Heart left ventricle (tissue), 16 donors: ENCODE measurements at regions not wholly inside any gene's neighbourhood (a gene's known extent, or its start where the extent isn't known, plus 50 kb on each side); places are given as distances from the start of the nearest gene placed in this dataset.
"Not testable (repeated sequence)": the region's sequence is repeated elsewhere in the genome, so short reads cannot be mapped to it uniquely, and the experiment has no call there.

ENCODE experiments used
- ATAC-seq, 4 donors: fragments of 200-7000 bp; cut with Tn5 transposase; one replicate each; pipeline ENCODE4 v1.9.1; 2020 to 2022; ENCODE audit warnings: moderate library complexity in 4 of 4, mild to moderate bottlenecking in 3 of 4, moderate number of reproducible peaks in 1 of 4
- DNase-seq, 5 donors: peaks; one replicate each; pipeline ENCODE4 v3.0.0-alpha.2; 2020
- H3K27ac ChIP-seq, 12 donors: fragments of 200-600 bp; sonication (generic) in 4 of 12; one replicate each; pipeline versions ENCODE4 v1.5.0 to v1.8.0; 2016 to 2022; ENCODE audit warnings: mild to moderate bottlenecking in 2 of 12
- H3K27me3 ChIP-seq, 9 donors: fragments of 200-600 bp; sonication (generic) in 2 of 9; one replicate each; pipeline versions ENCODE4 v1.5.1 to v1.8.0; 2016 to 2022; ENCODE audit warnings: mild to moderate bottlenecking in 3 of 9
- H3K36me3 ChIP-seq, 9 donors: fragments of 200-600 bp; sonication (generic) in 2 of 9; one replicate each; pipeline versions ENCODE4 v1.5.0 to v1.8.0; 2018 to 2022; ENCODE audit warnings: mild to moderate bottlenecking in 2 of 9
- H3K4me1 ChIP-seq, 12 donors: fragments of 200-600 bp; sonication (generic) in 4 of 12; one replicate each; pipeline versions ENCODE4 v1.5.0 to v1.8.0; 2016 to 2022; ENCODE audit warnings: mild to moderate bottlenecking in 3 of 12
- H3K4me3 ChIP-seq, 12 donors: fragments of 200-600 bp; sonication (generic) in 4 of 12; one replicate each; pipeline versions ENCODE4 v1.5.0 to v1.8.0; 2017 to 2022; ENCODE audit warnings: mild to moderate bottlenecking in 9 of 12, moderate library complexity in 4 of 12
- H3K9me3 ChIP-seq, 12 donors: fragments of 200-600 bp; sonication (generic) in 4 of 12; one replicate each; pipeline versions ENCODE4 v1.5.0 to v1.8.0; 2016 to 2022; ENCODE audit warnings: mild to moderate bottlenecking in 1 of 12
- POLR2A ChIP-seq, 2 donors: fragments of 450-650 bp; IDR thresholded peaks; one replicate each; pipeline ENCODE4 v1.6.1; 2017; ENCODE audit warnings: antibody characterized with exemption in 2 of 2, mild to moderate bottlenecking in 2 of 2, moderate library complexity in 2 of 2
- WGBS, 4 donors: extraction: QIAGEN DNeasy Blood & Tissue Kit in 2 of 4; methylation state at CpG; one replicate each; pipeline versions ENCODE4 v1.1.5 to v1.1.7; 2013 to 2018; 5-methylcytosine and 5-hydroxymethylcytosine counted together
- intact Hi-C, 10 donors: fragments of 100-400 bp; cut with DNase I; formaldehyde crosslinking; loops; one replicate each; pipeline versions ENCODE4 v1.11.1 to v1.14.2; 2022
- TF ChIP-seq, protein P1 (sequence below), 12 donors: fragments of 200-600 bp; sonication (generic) in 4 of 12; IDR thresholded peaks; one replicate each; pipeline versions ENCODE4 v1.5.0 to v1.8.0; 2018 to 2022; ENCODE audit warnings: antibody characterized with exemption in 12 of 12, mild to moderate bottlenecking in 5 of 12
- donor health status: ischemic (EF 13 %, LVEDD 7.1; RV severe dilation, severe dysfunction).
- donor health status: healthy with polysubstance abuse.
- donor health status: DM: no; HTN: yes; CAD: no.
- donor health status: DM: no; HTN: no; CAD: no.
- donor health status: ischemic (EF 25% LVEDD 6.9; RV normal size, moderate dysfunction).
- donor health status: ischemic (EF 25% LVEDD 5.7; RV mildly dilated, moderate dysfunction).
- donor health status: healthy.
- donor health status: DM: yes; HTN: yes; CAD: no.
- donor health status: ischemic (EF 35%, LVEDD 5.7; RV mildly dilated, moderate dysfunction).
- donor health status: nonischemic (EF 11% LVEDD 7.7; RV severe dilation, severe dysfunction).
- donor health status: DM: yes; HTN: yes; CAD: no.
- donor health status: PGD.
- donor health status: ischemic (EF 29% LVEDD 5.4; RV normal size, mild dysfunction).
- donor health status: nonischemic (EF 23%, LVEDD 6.1; RV moderate dilation, normal function).

DNA sequence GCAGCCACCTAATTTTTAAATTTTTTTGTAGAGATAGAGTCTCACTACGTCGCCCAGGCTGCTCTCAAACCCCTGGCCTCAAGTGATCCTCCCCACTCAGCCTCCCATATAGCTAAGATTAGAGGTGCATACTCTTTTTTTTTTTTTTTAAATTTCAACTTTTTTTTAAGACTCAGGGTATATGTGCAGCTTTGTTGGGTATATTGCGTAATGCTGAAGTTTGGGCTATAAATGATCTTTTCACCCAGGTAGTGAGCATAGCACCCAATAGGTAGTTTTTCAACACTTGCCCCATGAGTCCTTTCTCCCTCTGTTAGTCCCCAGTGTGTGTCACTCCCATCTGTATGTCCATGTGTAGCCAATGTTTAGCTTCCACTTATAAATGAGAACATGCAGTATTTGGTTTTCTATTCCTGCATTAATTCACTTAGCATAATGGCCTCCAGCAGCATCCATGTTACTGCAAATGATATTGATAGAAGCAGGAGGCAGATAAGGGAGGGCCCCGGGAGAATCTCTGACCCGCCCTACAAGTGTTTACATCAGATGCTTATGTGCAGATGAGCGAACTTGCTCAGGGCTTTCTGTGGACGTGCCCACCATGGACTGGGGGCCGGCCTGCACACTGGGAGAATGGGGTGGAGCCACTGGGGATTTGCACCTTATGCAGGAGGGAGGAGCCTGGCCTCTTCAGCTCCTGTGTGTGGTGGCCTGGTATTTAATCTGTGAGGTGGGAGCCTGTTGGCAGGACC lies 110.3 kb upstream of the ZKSCAN2 start:
- no peaks in the 10 kb centered on the region for H3K9me3 ChIP-seq
- TF ChIP-seq, protein P1, sequence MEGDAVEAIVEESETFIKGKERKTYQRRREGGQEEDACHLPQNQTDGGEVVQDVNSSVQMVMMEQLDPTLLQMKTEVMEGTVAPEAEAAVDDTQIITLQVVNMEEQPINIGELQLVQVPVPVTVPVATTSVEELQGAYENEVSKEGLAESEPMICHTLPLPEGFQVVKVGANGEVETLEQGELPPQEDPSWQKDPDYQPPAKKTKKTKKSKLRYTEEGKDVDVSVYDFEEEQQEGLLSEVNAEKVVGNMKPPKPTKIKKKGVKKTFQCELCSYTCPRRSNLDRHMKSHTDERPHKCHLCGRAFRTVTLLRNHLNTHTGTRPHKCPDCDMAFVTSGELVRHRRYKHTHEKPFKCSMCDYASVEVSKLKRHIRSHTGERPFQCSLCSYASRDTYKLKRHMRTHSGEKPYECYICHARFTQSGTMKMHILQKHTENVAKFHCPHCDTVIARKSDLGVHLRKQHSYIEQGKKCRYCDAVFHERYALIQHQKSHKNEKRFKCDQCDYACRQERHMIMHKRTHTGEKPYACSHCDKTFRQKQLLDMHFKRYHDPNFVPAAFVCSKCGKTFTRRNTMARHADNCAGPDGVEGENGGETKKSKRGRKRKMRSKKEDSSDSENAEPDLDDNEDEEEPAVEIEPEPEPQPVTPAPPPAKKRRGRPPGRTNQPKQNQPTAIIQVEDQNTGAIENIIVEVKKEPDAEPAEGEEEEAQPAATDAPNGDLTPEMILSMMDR (IDR thresholded peaks at IDR 0.05), result no peak
- no peak for TF ChIP-seq POLR2A (IDR thresholded peaks at IDR 0.05)
- DNase-seq (no peak), ATAC-seq (no peak)
- H3K4me3 ChIP-seq, result no peak overlapping the region
- H3K4me1 ChIP-seq, result no peaks in the 10 kb centered on the region
- peaks cover 0 to 6% (median 0%) of the 10 kb centered on the region in 9 donors for H3K27me3 ChIP-seq
- H3K27ac ChIP-seq, result no peak overlapping the region
- 81 to 88% (median 84%) methylated on average over 8 of the region's 8 CpGs for WGBS, 4 donors
- intact Hi-C loops, result no loop called here
- no peaks in the 10 kb centered on the region for H3K36me3 ChIP-seq

DNA sequence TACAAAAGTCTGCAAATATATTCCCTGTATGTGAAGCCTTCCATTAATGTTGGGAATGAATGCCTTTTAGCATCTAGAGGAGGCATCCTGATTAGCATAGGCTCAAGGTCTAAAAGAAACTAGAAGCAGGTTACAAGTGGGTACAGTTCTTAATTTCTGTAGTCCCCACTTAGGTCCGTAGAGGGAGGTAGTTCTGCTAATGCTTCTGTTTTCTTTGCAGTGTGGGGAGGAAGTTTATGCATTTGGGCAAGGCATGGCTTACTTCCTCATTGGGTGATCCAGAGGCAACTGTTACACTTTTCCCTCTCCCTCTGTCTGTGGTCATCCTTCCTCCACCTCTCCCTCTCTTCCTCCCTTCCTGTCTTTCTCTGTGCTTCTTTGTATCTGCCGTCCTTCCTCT lies 108.4 kb upstream of the ZKSCAN2 start:
- DNase-seq (no peak), ATAC-seq (no peak)
- Histone ChIP-seq H3K27ac (no peak overlapping the region), H3K36me3 (no peaks in the 10 kb centered on the region), H3K4me3 (no peak overlapping the region), H3K4me1 (no peaks in the 10 kb centered on the region), H3K9me3 (no peaks in the 10 kb centered on the region), H3K27me3 (peaks cover 0 to 6% (median 0%) of the 10 kb centered on the region in 9 donors)
- 38 to 52% (median 46%) methylated on average over 2 of the region's 2 CpGs for WGBS, 4 donors
- intact Hi-C loops, result no loop called here
- no peak for TF ChIP-seq POLR2A (IDR thresholded peaks at IDR 0.05)
- TF ChIP-seq, protein P1 (IDR thresholded peaks at IDR 0.05), result no peak

DNA sequence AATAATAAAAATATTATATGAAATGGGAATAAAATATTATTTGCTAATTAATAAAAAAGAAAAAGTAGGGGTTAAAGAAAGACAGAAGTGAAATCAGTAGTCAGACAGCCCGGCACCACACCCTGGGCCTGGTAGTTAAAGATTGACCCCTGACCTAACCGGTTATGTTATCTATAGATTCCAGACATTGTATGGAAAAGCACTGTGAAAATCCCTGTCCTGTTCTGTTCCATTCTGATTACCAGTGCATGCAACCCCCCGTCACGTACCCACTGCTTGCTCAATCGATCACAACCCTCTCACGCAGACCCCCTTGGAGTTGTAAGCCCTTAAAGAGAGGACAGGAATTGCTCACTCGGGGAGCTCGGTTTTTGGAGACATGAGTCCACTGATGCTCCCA lies 101.9 kb upstream of the ZKSCAN2 start:
- intact Hi-C loops, DNase-seq, H3K4me1 ChIP-seq, ATAC-seq, H3K4me3 ChIP-seq, H3K27ac ChIP-seq, H3K27me3 ChIP-seq, H3K9me3 ChIP-seq, H3K36me3 ChIP-seq: not testable (repeated sequence)
- WGBS, 4 donors, result 67 to 72% (median 71%) methylated on average over 8 of the region's 8 CpGs

DNA sequence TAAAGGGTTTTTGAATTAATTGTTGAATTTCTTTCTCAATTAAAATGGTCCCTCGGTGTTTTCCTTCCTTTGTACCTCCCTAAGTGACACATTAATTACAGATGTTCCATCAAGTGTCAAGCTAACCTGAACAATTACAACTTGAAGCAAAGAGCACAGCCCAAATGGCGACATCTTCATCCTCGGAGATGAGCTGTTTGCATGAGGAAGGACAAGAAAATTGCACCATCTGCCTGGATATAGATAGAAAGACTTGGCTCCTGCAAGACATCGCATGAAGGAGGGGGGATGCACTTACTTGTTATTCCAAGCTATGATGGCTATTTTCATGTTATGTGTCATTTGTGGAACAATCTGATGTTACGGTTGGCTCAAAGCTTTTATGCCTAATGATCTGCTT lies 86.4 kb upstream of the ZKSCAN2 start:
- Histone ChIP-seq H3K9me3 (peaks cover 0 to 4% (median 0%) of the 10 kb centered on the region in 12 donors), H3K27ac (no peak overlapping the region), H3K27me3 (peaks cover 0 to 8% (median 0%) of the 10 kb centered on the region in 9 donors), H3K4me1 (no peaks in the 10 kb centered on the region), H3K36me3 (no peaks in the 10 kb centered on the region), H3K4me3 (no peak overlapping the region)
- ATAC-seq, result no peak
- WGBS, 4 donors, result 65 to 87% (median 83%) methylated on average over 5 of the region's 5 CpGs
- TF ChIP-seq, protein P1 (IDR thresholded peaks at IDR 0.05), result no peak
- no peak for TF ChIP-seq POLR2A (IDR thresholded peaks at IDR 0.05)
- DNase-seq, result no peak
- intact Hi-C loops, result no loop called here

DNA sequence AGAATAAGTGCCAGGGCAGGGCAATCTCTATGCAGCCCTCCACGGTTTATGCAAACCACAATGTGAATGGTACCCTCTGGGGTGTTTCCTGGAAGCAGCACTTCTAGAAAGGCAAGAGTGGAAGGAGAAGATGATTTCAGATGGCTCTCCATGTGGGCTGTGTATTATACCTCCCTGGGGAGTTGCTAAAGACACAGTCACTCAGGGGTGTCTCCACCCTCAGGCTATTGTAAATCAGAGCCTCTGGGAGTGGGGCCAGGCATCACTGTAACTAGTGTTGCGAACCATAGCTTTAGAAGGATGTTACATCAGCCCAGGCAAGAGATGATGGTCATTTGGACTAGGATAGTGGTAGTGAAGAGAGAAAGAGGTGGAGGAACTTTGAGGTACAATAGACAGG lies 83.3 kb upstream of the ZKSCAN2 start:
- intact Hi-C loops, result no loop called here
- ATAC-seq (no peak), DNase-seq (no peak)
- Histone ChIP-seq H3K9me3 (peaks cover 0 to 3% (median 0%) of the 10 kb centered on the region in 12 donors), H3K27ac (no peak overlapping the region), H3K27me3 (peaks cover 0 to 5% (median 0%) of the 10 kb centered on the region in 9 donors), H3K4me3 (no peak overlapping the region), H3K36me3 (no peaks in the 10 kb centered on the region), H3K4me1 (no peaks in the 10 kb centered on the region)
- TF ChIP-seq, protein P1 (IDR thresholded peaks at IDR 0.05), result no peak
- no peak for TF ChIP-seq POLR2A (IDR thresholded peaks at IDR 0.05)
- 54 to 71% (median 61%) methylated on average over 2 of the region's 2 CpGs for WGBS, 4 donors
